H9 (cell line): ENCODE measurements at regions not wholly inside any gene's neighbourhood (a gene's known extent, or its start where the extent isn't known, plus 50 kb on each side); places are given as distances from the start of the nearest gene placed in this dataset.

Experiments used
- DNase-seq: peaks from one replicate; pipeline ENCODE4 v3.0.0-alpha.2; 2017
- H2AFZ ChIP-seq: one replicate; pipeline ENCODE4 v1.6.1; 2013; ENCODE audit warnings: mild to moderate bottlenecking, low read length, control low read depth, moderate library complexity
- H2AK5ac ChIP-seq: 2 replicates; pipeline ENCODE4 v1.6.1; 2013; ENCODE audit warnings: low read length, control low read depth, mixed read lengths; ENCODE audit not compliant: insufficient read length
- H2BK120ac ChIP-seq: one replicate; pipeline ENCODE4 v1.6.1; 2013; ENCODE audit warnings: low read depth, mild to moderate bottlenecking, low read length, control low read depth, inconsistent platforms; ENCODE audit not compliant: poor library complexity, severe bottlenecking
- H2BK12ac ChIP-seq: 2 replicates; pipeline ENCODE4 v1.6.1; 2013; ENCODE audit warnings: low read length, control low read depth, mixed read lengths, low read depth; ENCODE audit not compliant: insufficient read length
- H2BK15ac ChIP-seq: 2 replicates; pipeline ENCODE4 v1.6.1; 2013; ENCODE audit warnings: low read depth, low read length, control low read depth
- H2BK20ac ChIP-seq: one replicate; pipeline ENCODE4 v1.6.1; 2013; ENCODE audit warnings: low read depth, mild to moderate bottlenecking, low read length, control low read depth, inconsistent platforms; ENCODE audit not compliant: poor library complexity, severe bottlenecking
- H2BK5ac ChIP-seq: 2 replicates; pipeline ENCODE4 v1.6.1; 2013; ENCODE audit warnings: low read length, control low read depth, mixed read lengths; ENCODE audit not compliant: insufficient read length
- H3K14ac ChIP-seq: 2 replicates; pipeline ENCODE4 v1.6.1; 2013; ENCODE audit warnings: low read length, control low read depth; ENCODE audit not compliant: insufficient read depth
- H3K18ac ChIP-seq: 2 replicates; pipeline ENCODE4 v1.6.1; 2013; ENCODE audit warnings: low read depth, mild to moderate bottlenecking, mixed read lengths, low read length, control low read depth; ENCODE audit not compliant: insufficient read length
- H3K23ac ChIP-seq: 2 replicates; pipeline ENCODE4 v1.6.1; 2013; ENCODE audit warnings: low read length, control low read depth, mixed read lengths, low read depth; ENCODE audit not compliant: insufficient read length
- H3K23me2 ChIP-seq: 2 replicates; pipeline ENCODE4 v1.6.1; 2013; ENCODE audit warnings: low read depth, mild to moderate bottlenecking, mixed read lengths, low read length, control low read depth; ENCODE audit not compliant: insufficient read length, poor library complexity, severe bottlenecking
- H3K27ac ChIP-seq: 2 replicates; pipeline ENCODE4 v1.5.1; 2013; ENCODE audit warnings: low read length, control low read depth, mixed read lengths, low read depth; ENCODE audit not compliant: insufficient read length
- H3K27me3 ChIP-seq: 2 replicates; pipeline ENCODE4 v1.6.1; 2013; ENCODE audit warnings: low read length, control low read depth, inconsistent platforms; ENCODE audit not compliant: insufficient read depth
- H3K4ac ChIP-seq: 2 replicates; pipeline ENCODE4 v1.6.1; 2013; ENCODE audit warnings: low read depth, mild to moderate bottlenecking, control low read depth, inconsistent platforms, low read length, moderate library complexity
- H3K4me1 ChIP-seq: 2 replicates; pipeline ENCODE4 v1.6.1; 2013; ENCODE audit warnings: low read length, control low read depth, inconsistent platforms; ENCODE audit not compliant: insufficient read depth
- H3K4me2 ChIP-seq: 2 replicates; pipeline ENCODE4 v1.6.1; 2013; ENCODE audit warnings: low read length, control low read depth, mixed read lengths; ENCODE audit not compliant: insufficient read length, insufficient read depth
- H3K56ac ChIP-seq: 2 replicates; pipeline ENCODE4 v1.6.1; 2013; ENCODE audit warnings: low read depth, mild to moderate bottlenecking, mixed read lengths, low read length, control low read depth; ENCODE audit not compliant: insufficient read length
- H3K79me1 ChIP-seq: 2 replicates; pipeline ENCODE4 v1.6.1; 2013; ENCODE audit warnings: low read depth, mild to moderate bottlenecking, moderate library complexity, low read length, control low read depth, inconsistent platforms; ENCODE audit not compliant: insufficient read depth, poor library complexity, severe bottlenecking
- H3K79me2 ChIP-seq: 2 replicates; pipeline ENCODE4 v1.6.1; 2013; ENCODE audit warnings: low read length, control low read depth, inconsistent platforms; ENCODE audit not compliant: insufficient read depth
- H3K9ac ChIP-seq: 2 replicates; pipeline ENCODE4 v1.6.1; 2013; ENCODE audit warnings: low read length, control low read depth, mixed read lengths; ENCODE audit not compliant: insufficient read length; ENCODE audit errors: extremely low read depth
- H3K9me3 ChIP-seq: one replicate; pipeline ENCODE4 v1.6.1; 2013; ENCODE audit warnings: low read depth, low read length, inconsistent platforms; ENCODE audit not compliant: control insufficient read depth
- H3T11ph ChIP-seq: one replicate; pipeline ENCODE4 v1.6.1; 2013; ENCODE audit warnings: mild to moderate bottlenecking, low read length, control low read depth, inconsistent platforms
- H4K20me1 ChIP-seq: one replicate; pipeline ENCODE4 v1.6.1; 2013; ENCODE audit not compliant: control insufficient read depth, insufficient read length, insufficient read depth
- H4K5ac ChIP-seq: 2 replicates; pipeline ENCODE4 v1.6.1; 2013; ENCODE audit warnings: low read depth, mild to moderate bottlenecking, mixed read lengths, low read length, control low read depth; ENCODE audit not compliant: insufficient read length
- H4K8ac ChIP-seq: replicated peaks from 2 replicates; pipeline ENCODE4 v1.6.1; 2013; ENCODE audit warnings: low read length, control low read depth, mixed read lengths, low read depth; ENCODE audit not compliant: insufficient read length
- H4K91ac ChIP-seq: 2 replicates; pipeline ENCODE4 v1.6.1; 2013; ENCODE audit warnings: low read depth, mild to moderate bottlenecking, moderate library complexity, mixed read lengths, low read length, control low read depth; ENCODE audit not compliant: insufficient read length
- H3K27ac Mint-ChIP-seq, 3 experiments: 2 replicates in 2 of 3; 3 replicates in 1 of 3; pipeline ENCODE4 v1.8.0; 2020 to 2021; ENCODE audit warnings: mixed read lengths in 3 of 3, mild to moderate bottlenecking in 1 of 3, moderate library complexity in 1 of 3
- H3K27me3 Mint-ChIP-seq: 2 replicates; pipeline ENCODE4 v1.8.0; 2021; ENCODE audit warnings: low read depth, mild to moderate bottlenecking, moderate library complexity, mixed read lengths
- H3K36me3 Mint-ChIP-seq, 3 experiments: 2 replicates in 2 of 3; 3 replicates in 1 of 3; pipeline ENCODE4 v1.8.0; 2020 to 2021; ENCODE audit warnings: low read depth in 3 of 3, mixed read lengths in 3 of 3; ENCODE audit not compliant: insufficient read depth in 1 of 3
- H3K4me1 Mint-ChIP-seq, 2 experiments: 2 replicates each; pipeline ENCODE4 v1.8.0; 2020; ENCODE audit warnings: mixed read lengths in 2 of 2
- H3K4me3 Mint-ChIP-seq, 2 experiments: 2 replicates in 1 of 2; 3 replicates in 1 of 2; pipeline ENCODE4 v1.8.0; 2020 to 2021; ENCODE audit warnings: mild to moderate bottlenecking in 2 of 2, mixed read lengths in 2 of 2, moderate library complexity in 1 of 2
- H3K9me3 Mint-ChIP-seq, 2 experiments: 2 replicates in 1 of 2; 3 replicates in 1 of 2; pipeline ENCODE4 v1.8.0; 2020; ENCODE audit warnings: mild to moderate bottlenecking in 2 of 2, mixed read lengths in 2 of 2, moderate library complexity in 1 of 2
- CTCF ChIP-seq: fragments of 200-600 bp; sonication (generic); conservative IDR thresholded peaks from 3 replicates; pipeline ENCODE4 v1.8.0; 2021; ENCODE audit warnings: antibody characterized with exemption, mild to moderate bottlenecking
- WGBS: extraction: QIAGEN DNeasy Blood & Tissue Kit; methylation state at CpG from one replicate; pipeline ENCODE4 v1.1.7; 2013; ENCODE audit warnings: missing lambda C conversion rate, low lambda C conversion rate, mixed read lengths; ENCODE audit not compliant: insufficient read length; ENCODE audit errors: extremely low coverage; 5-methylcytosine and 5-hydroxymethylcytosine counted together

GRCh38 chr16:59214455-59214854 is 480.3 kb upstream of the GOT2 start:
- Mint-ChIP-seq H3K9me3 (peaks cover 3 to 6% of the 10 kb centered on the region in 2 experiments; a peak in 2 of 5 replicates), H3K4me1 (peaks cover 19 to 22% of the 10 kb centered on the region in 2 experiments), H3K36me3 (no peaks in the 10 kb centered on the region; a peak in 1 of 7 replicates), H3K27me3 (no peaks in the 10 kb centered on the region), H3K4me3 (no peak overlapping the region), H3K27ac (no peak overlapping the region)
- no peaks in the 10 kb centered on the region for H3K79me1 ChIP-seq
- H3K4me1 ChIP-seq: peaks cover 7% of the 10 kb centered on the region; the same call in 1 of the 2 replicates
- no peak overlapping the region for H2BK120ac ChIP-seq
- no peak overlapping the region for H3K27ac ChIP-seq
- H2BK15ac ChIP-seq: no peak overlapping the region
- WGBS: no CpG with 5 or more reads among the region's 2 CpGs
- no peak overlapping the region for H3K56ac ChIP-seq
- no peak overlapping the region for H4K5ac ChIP-seq
- no peaks in the 10 kb centered on the region for H3K23me2 ChIP-seq
- no peak overlapping the region for H2AK5ac ChIP-seq
- no peak overlapping the region for H3T11ph ChIP-seq
- no peak for TF ChIP-seq CTCF
- H4K8ac ChIP-seq: no peak overlapping the region
- no peak overlapping the region for H3K14ac ChIP-seq
- no peak overlapping the region for H3K4me2 ChIP-seq
- no peak overlapping the region for H2AFZ ChIP-seq
- H3K27me3 ChIP-seq: no peaks in the 10 kb centered on the region
- no peaks in the 10 kb centered on the region for H3K9me3 ChIP-seq
- H3K18ac ChIP-seq: no peak overlapping the region
- no peak overlapping the region for H3K23ac ChIP-seq
- no peak for DNase-seq
- no peak overlapping the region for H2BK5ac ChIP-seq
- H2BK12ac ChIP-seq: no peak overlapping the region
- no peak overlapping the region for H3K4ac ChIP-seq
- no peak overlapping the region for H2BK20ac ChIP-seq
- no peaks in the 10 kb centered on the region for H3K79me2 ChIP-seq
- no peaks in the 10 kb centered on the region for H4K20me1 ChIP-seq
- no peak overlapping the region for H4K91ac ChIP-seq
- H3K9ac ChIP-seq: no peak overlapping the region
